NCI-H1694 treated with DMSO at 0.1 percent for 48 hours (cell line): ENCODE measurements at regions not wholly inside any gene's neighbourhood (a gene's known extent, or its start where the extent isn't known, plus 50 kb on each side); places are given as distances from the start of the nearest gene placed in this dataset.
A peak's percentile ranks its signal among the peaks of the same experiment; 100 is the strongest.
"Not testable (repeated sequence)": the region's sequence is repeated elsewhere in the genome, so short reads cannot be mapped to it uniquely, and the experiment has no call there.

Source experiments
- DNase-seq: peaks from one replicate; lab custom pipeline; 2025; lab: John Stamatoyannopoulos, UW

DNA sequence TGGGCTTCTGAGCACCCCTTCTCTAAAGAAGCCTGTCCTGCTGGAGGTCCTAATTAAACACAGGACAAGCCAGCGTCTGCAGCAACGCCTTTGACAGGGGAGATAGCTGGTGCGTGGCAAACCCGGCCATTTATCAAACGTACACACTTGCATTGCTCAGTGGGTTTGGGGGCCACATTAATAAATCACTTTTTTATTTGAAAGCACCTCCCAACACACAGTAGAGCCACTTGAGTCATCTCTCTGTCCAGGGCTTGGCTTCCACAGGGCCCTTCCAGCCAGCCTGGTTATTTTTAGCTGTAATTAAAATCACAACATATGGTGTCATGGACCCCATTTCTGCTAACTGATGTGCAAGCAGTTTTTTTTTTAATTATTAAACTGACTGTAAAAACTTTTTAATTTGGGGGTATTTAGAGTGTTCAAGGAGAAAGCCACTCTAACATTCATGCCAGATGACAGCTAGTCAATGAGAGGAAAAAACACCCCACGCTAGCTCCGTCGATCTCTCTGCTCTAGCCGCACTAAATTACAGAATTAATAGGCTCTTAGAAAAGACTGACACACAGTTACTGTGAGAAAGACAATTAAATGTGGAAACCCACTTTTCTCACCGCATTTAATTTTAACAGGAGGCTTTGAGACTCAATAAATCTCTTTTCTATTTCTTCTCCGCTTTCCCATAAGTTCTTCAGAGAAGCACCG, 201.0 kb upstream of the WSCD1 start:
- DNase-seq, result peak; percentile 10

DNA sequence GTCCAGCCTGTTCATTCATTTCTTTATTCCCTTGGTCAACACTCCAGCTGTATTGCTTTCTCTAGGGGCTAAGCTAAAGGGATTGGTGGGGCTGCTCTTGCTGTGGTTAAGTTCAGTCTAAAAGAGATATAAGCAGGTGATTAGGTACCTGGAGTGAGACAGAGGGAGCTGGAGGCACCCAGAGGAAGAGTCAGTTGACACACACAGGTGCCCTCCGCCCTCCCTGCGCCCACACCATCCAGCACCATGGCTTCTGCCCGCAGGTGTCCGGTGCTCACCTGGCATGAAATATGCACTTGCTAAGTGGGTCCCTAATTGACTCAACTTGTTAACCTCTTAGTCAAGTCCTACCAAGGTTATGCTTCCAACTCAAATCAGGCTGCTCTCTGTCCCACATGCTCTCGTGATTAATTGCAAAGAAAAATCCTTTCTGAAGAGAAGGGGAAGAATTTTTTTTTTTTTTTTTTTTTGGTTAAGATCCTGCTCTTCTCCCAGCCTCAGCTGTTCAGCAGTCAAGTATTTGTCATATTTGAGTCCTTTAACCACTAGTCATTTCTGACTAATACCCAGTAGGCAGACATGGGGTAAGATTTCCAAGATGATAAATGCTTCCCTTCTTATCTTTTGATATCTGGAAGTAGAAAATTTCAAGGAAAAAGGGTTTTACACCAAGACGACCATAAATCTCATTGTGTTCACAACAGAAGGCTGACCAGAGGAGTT, 199.8 kb upstream of the WSCD1 start:
- no peak for DNase-seq

DNA sequence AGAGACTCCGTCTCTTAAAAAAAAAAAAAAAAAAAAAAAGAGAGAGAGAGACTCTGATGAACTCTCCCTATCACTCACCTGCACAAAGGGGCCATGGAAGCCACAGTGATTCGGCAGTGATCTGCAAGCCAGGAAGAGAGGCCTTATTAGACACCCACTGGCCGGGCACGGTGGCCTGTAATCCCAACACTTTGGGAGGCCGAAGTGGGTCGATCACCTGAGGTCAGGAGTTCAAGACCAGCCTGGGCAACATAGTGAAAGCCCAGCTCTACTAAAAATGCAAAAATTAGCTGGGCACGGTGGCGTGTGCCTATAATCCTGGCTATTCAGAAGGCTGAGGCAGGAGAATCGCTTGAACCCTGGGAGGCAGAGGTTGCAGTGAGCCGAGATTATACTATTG, 198.5 kb upstream of the WSCD1 start:
- no peak for DNase-seq

DNA sequence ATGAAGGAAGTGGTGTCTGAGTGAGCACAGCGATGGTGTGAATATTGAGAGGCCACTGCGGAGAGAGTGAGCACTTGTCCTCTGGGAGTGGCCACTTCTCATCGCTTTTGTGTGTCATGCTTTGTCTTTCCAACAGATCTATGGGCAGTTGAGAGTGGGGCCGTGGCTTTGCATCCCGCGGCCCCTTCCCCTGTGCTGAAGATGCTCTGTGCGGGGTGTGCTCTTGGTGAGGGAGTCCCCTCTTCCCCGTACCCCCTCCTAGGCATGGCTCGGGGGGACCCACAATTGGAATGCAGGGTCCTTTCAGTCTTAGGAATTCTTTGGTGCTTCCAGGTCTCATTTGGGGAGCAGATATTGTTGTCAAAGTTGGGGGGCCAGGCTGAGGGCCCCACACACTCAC, 197.3 kb upstream of the WSCD1 start:
- DNase-seq, result no peak

DNA sequence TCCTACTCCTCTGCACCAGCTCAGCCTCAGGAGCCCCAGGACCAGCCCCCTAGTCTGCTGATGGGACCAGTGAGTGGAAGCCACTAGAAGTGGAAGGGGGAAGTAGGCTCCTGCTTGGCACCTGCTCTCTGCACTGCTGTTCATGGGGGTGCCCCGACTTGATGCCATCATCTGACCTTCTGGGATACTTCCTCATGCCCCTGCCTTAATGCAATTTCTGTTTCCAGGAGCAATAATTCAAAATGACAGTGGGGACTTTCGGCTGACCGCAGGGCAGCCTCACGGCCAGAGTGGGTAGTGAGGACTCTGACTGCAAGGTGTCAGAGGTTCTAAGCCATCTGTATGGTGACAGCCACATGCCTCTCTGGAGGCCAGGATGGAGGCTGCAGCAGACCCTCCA, 196.4 kb upstream of the WSCD1 start:
- DNase-seq, result no peak

DNA sequence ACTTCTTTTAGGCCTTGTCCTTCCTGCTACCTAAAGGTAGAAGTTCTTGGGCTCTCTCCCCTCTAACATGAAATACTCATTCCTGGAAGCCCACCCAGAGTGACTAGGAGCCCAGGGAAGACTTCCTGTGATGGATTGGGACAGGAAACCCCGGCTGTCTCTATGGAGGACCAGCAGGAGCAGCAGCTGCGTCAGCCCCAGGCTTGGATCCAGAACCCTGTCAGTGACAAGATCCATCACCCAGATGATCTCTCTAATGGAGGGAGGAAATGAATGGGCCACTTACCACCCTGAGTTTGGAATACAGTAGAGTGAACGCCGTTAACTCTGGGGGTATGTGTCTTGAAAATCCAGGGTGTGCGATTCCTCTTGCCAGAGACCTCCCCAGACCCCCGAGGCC, 195.7 kb upstream of the WSCD1 start:
- peak; percentile 76 for DNase-seq

DNA sequence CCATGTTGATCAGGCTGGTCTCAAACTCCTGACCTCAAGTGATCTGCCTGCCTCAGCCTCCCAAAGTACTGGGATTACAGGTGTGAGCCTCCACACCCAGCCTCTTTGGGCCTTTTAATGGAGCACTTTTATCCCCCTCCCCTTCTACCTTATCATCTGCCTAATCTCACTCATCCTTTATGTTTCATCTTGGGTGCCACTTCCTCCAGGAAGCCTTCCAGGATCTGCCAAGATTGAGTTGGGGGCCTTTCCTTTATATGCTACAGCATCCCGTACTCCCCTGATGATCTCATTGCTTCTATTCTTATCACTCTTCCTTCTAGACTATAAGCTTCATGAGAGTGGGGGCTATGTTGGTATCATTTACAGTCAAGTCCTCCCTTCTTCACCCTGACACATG, 192.8 kb upstream of the WSCD1 start:
- no peak for DNase-seq

DNA sequence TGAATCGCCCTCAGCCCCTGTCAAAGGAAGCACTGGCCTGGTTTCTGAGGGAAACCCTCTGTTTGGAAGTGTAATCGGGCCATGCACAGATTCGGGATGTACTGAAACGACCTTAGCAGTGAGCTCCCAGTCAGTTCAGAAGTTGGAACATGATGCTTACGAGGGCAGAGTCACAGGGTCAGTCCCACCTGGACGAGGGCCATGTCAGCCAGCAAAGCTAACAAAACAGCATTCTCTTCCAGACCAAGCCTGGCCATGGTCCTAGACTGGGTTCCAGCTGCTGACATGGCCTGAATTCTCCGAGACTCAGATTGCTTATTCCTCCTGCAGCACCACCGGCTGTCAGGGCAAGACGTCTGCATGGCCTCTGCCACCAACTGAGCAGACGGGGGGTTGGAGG, 192.2 kb upstream of the WSCD1 start:
- DNase-seq, result no peak

DNA sequence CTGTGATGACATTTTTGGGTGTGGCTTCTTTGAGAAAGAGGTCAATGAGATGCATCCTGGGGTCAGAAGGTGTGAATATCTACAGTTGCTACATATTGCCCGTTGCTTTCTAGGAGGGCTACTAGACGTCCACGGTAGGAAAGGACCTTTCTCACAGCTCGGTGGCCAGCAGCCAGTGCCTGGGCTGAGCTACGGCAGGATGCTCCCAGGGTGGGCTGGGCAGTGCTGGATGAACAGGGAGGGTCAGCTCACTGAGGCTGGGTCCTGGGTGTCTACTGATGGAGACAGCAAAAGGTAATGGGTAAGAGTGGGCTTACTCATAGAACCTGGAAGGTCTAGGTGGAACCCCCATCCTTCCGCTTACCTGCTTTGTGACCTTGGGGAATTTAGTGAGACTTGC, 188.3 kb upstream of the WSCD1 start:
- DNase-seq, result no peak

DNA sequence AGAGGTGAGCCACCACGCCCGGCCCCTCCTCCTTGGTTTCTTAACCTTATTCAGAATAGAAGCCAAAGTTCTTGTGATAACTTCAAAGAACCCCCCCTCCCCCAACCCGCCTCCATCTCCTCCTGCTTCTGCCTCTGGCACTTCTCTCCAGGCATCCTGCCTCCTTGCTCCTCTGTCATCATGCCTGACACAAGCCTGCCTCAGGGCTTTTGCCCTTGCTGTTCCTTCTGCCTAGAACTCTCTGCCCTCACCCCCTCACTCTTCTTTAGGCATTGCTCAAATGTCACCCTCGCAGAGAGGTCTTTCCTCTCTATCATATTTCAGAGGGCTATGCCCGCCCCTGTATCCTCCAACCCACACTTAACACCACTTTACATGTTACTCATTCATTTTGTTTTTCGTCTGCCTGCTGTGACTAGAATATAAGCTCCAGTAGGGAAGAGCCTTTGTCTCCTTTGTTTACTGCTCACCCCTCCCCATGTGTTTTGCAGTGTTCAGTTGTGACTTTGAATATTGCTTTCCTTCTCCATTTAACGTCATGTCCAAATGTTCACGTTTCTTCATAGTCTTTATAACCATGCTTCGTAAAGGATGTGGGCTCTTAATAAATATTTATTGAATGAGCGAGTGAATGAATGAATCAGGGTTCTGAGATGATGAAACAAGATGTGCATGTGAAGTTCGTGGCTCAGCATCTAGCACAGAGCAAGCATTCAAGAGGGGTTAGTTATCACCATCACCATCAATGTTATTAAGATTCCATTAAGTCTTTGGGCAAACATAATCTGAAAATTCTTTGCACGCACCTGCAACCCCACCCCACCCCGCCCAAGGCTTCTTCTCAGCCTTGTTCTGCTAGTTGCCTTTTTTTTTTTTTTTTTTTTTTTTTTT, 186.2 kb upstream of the WSCD1 start:
- DNase-seq, result no peak

DNA sequence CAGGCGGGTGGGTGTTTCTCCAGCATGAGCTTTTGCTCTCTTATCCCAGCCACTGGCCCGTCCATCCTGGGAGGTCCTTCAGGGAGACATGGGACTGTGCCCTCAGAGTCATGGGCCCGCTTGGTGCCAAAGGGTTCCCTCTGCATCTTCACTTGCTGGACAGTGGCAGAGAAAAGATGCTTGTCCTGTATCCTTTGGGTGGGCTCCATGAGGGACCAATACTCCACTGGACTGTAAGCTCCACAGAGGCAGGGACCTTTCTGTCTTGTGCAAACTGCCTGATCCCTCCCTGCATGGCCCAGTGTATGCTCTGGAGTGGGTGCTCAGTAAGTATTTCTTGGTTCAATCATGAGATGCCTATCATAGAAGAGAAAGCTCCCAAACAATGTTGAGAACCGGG, 184.8 kb upstream of the WSCD1 start:
- no peak for DNase-seq

DNA sequence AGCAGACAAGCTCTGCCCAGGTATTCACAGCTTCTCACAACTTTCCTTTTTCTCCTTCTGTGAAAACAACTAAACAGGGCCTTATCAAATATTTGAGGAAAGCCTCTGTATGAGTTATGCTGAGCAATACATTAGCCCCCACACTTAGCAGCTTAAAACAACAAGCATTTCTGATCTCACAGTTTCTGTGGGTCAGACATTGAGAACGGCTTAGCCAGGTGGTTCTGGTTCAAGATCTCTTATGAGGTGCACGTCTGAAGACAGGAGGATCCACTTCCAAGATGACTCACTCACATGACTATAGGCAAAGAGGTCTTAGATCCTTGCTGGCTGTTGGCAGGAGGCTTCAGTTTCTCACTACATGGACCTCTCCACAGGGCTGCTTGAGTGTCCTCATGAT, 181.4 kb upstream of the WSCD1 start:
- DNase-seq, result no peak

DNA sequence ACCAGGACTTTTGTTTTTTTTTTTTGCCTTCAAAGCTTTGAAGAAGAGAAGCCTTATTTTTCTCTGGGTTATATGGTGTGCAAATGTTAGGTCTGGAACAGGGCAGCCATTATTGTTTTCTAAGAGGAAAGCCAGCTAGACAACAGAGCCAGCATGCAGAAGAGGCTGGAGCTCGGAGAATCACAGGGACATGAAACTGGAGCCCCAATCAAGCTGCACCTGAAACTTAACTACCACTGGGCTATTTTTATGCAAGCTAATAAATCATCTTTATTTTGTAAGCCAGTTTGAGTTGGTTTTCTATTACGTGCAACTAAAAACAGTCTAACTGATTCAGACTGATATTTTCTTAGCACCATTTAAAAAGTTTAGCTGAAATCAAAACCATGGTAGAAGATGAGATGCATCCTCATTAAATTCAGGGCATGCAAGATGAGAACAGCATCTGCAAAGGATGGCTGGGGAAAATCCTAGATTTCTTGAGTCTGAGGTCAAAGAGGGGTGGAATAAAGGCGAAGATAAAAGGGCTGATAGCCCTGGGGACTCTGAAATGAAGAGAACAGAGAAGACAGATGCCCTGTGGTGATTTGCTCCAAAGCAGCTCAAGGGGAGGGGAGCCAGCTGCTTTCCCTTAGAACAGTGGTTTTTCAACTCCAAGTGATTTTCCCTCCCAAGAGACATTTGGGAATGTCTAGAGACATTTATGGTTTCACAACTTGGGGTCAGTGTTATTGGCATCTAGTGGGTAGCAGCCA, 177.1 kb upstream of the WSCD1 start:
- DNase-seq, result no peak

DNA sequence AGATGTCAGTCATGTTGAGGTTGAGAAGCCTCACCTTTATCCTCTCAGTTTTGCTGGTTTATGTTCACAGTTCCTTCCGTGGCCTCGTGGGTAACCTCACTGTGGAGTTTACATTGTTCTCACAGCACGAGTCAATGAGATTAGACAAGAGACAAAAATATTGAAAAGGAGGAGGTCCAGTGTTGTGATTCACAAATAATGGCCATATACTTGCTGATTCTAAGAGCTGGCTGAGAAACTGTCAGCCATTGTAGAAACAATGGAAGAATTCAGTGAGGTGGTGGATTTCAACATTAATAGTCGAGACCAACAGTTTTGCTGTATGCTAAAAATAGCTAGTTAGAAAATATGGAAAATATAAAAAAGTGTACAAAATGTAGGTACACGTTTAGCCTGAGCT, 176.4 kb upstream of the WSCD1 start:
- DNase-seq, result no peak

DNA sequence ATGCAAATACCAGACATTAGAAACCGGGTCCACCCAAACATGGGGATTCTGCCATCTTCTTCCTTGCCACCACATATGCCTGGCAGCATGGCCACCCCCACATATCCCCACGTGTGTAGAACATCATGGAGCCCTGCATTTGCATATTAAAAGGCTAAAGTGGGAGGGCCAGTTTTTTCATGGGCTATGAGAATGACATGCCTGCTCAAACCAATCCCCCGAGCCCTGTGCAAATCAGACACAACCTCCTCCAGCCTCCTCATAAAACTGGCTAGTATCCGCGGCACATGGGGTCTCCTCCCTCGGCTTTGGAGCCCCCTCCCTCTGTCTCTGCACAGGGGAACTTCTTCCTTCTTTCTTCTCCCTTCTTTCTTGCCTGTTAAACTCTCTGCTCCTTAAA, 174.9 kb upstream of the WSCD1 start:
- DNase-seq, result no peak

DNA sequence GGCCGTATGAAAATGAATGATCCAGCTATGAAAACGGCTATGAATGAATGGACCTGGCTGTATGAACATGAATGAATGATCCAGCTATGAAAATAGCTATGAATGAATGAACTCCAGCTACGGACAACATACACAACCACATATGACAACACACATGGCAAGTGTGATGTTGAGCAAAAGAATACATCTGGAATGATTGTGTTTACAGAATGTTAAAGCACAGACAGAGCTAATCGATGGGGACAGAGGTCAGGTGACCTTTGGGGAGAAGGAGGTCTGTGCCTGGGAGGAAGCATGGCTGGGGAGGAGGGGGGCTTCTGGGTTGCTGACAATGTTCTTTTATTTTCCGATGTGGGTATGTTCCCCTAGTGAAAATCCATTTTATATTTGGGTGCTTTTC, 174.0 kb upstream of the WSCD1 start:
- no peak for DNase-seq

DNA sequence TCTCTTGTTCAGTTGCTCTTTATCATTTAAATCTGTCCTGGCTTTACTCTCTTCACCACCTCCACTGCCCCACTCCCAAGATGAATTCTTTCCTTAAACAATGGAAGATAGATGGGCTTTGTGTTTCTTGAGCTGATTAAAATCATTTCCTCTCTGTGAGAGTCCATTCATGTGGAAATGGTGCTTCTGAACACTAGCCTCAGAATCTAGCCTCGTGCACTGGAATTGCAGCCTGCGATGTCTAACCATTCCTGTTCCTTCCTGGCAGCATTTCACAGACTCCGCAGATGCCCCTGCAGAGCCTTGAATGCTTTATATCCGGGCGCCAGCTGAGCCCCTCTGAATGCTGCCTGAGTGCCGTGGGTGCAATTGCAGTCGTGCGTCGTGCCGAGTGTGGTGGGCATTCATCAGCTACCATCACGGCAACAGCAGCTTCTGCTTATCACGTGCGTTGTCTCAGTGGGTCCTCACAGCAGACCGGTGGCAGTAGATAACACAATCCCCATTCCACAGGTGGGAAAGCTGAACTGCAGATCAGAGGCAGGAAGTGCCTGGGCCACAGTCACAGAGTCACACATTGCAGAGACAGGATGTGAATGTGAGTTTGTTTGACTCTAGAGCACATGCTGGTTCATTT, 172.8 kb upstream of the WSCD1 start:
- DNase-seq, result no peak

DNA sequence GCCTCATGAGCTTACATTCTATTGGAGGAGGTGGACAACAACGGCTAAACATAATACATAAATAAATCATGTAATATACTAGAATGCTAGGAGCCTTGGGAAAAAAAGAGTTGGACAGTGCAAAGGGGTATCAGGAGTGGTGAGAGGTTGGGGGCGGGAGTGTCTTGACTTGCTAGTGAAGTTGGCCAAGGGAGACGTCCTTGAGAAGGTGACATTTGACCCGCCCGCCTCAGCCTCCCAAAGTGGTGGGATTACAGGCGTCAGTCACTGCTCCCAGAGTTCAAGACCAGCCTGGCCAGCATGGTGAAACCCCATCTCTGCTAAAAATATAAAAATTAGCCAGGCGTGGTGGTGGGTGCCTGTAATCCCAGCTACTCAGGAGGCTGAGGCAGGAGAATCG, 172.2 kb upstream of the WSCD1 start:
- DNase-seq, result not testable (repeated sequence)

DNA sequence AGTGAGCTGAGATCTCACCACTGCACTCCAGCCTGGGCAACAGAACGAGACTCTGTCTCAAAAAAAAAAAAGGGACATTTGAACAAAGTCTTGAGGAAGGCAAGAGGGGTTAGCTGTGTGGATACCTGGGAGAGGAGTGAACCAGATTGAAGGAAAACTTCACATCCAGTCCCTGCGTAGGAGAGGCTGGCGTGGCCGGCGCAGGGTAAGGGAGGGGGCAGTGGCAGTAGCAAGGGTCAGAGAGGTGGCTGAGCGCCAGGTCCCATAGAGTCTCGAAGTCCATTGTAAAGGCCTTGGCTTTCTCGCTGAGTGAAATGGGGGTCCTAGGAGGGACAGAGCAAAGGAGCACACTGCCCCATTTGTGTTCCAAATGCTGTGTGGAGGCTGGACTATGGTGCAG, 171.8 kb upstream of the WSCD1 start:
- DNase-seq, result no peak

DNA sequence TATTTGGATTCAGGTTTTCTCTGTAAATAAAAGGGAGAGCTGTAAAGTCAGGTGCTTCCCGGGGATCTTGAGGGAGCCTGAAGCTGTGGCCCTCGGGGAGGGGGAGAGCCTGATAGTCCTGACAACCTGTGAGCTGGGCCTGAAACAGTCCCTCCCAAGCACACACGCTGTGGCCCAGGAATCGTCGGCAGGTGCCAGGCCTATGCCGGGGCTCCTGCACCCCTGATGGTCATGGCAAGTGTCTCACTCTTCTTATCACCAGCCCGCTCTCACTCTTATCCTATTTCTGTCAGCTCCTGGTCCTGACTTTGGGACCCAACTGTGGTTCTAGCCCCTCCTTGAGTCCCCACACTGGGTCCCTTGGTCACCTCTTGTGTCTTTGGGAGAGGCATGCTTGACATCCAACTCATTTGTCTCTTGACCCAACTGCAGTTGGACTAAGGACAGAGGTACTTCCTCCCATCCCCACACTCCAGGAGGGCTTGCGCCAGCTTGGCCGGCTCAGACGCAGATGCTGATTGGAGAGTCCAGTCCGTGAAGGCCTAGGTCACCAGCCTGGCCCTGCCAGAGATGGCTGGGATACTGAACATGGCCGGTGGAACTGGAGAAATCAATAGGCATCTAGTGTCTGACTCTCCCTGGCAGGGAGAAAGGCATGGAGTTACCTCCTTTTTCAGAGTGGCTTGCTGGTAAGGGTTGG, 170.5 kb upstream of the WSCD1 start:
- DNase-seq, result no peak

DNA sequence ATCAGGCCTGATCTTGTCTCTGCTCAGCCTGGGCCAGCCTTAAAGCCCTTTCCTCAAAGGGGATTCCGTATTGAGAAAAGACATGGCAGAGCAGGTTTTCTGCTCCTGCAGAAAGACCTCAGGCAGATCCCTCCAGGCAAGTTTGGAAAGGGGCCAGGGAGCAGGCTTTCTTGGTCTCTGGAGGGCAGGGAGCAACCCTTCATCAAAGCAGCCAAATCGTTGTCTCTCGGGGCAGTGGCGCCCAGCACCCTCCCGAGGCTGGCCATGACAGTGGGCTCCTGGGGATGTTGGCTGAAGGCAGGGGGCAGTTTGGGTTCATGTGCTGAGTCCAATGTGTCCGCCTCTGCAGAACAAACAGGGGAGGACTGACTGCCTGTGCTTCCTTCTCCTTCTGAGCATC, 168.4 kb upstream of the WSCD1 start:
- no peak for DNase-seq
